CD4-positive, CD25-positive, alpha-beta regulatory T cell (primary cell): ENCODE measurements at regions not wholly inside any gene's neighbourhood (a gene's known extent, or its start where the extent isn't known, plus 50 kb on each side); places are given as distances from the start of the nearest gene placed in this dataset.

ENCODE experiments used
- ATAC-seq, 2 donors: fragments of 150-1000 bp; cut with Tn5 transposase; one replicate each; pipeline ENCODE4 v1.10.0; 2021; ENCODE audit warnings: low read depth in 2 of 2, moderate number of reproducible peaks in 2 of 2, moderate library complexity in 1 of 2
- DNase-seq, 3 donors: peaks; one replicate each; pipeline versions ENCODE4 v3.0.0 to v3.0.0-alpha.2; 2012 to 2022; ENCODE audit warnings: mixed read lengths in 1 of 3
- H3K27ac ChIP-seq: one replicate; pipeline ENCODE4 v1.7.0; 2013; ENCODE audit warnings: mild to moderate bottlenecking, low read length; ENCODE audit not compliant: insufficient read depth, poor library complexity, severe bottlenecking
- H3K27me3 ChIP-seq: one replicate; pipeline ENCODE4 v1.7.0; 2013; ENCODE audit warnings: low read length; ENCODE audit not compliant: control insufficient read depth, insufficient read depth
- H3K36me3 ChIP-seq: one replicate; pipeline ENCODE4 v1.7.0; 2013; ENCODE audit warnings: mild to moderate bottlenecking, low read length, moderate library complexity; ENCODE audit not compliant: control insufficient read depth, insufficient read depth
- H3K4me1 ChIP-seq: 2 replicates; pipeline ENCODE4 v1.7.0; 2013; ENCODE audit warnings: mild to moderate bottlenecking, low read length; ENCODE audit not compliant: insufficient read depth, control insufficient read depth, poor library complexity, severe bottlenecking
- H3K4me3 ChIP-seq: one replicate; pipeline ENCODE4 v1.7.0; 2013; ENCODE audit warnings: low read depth, mild to moderate bottlenecking, low read length, moderate library complexity
- H3K9me3 ChIP-seq, 2 experiments: 1 replicate in 1 of 2; 2 replicates in 1 of 2; pipeline ENCODE4 v1.7.0; 2013; ENCODE audit warnings: low read length in 2 of 2, mild to moderate bottlenecking in 1 of 2, moderate library complexity in 1 of 2; ENCODE audit not compliant: control insufficient read depth in 2 of 2
- H3K27ac Mint-ChIP-seq, 3 donors: one replicate each; pipeline ENCODE4 v1.8.0; 2020 to 2022; ENCODE audit warnings: mild to moderate bottlenecking in 3 of 3, mixed read lengths in 3 of 3, moderate library complexity in 2 of 3
- H3K27me3 Mint-ChIP-seq: one replicate; pipeline ENCODE4 v1.8.0; 2022; ENCODE audit warnings: mild to moderate bottlenecking, mixed read lengths
- H3K36me3 Mint-ChIP-seq: one replicate; pipeline ENCODE4 v1.8.0; 2020; ENCODE audit warnings: mixed read lengths
- H3K4me1 Mint-ChIP-seq, 4 donors: one replicate each; pipeline ENCODE4 v1.8.0; 2020 to 2022; ENCODE audit warnings: mixed read lengths in 4 of 4, mild to moderate bottlenecking in 1 of 4
- H3K4me3 Mint-ChIP-seq, 4 donors: one replicate each; pipeline ENCODE4 v1.8.0; 2020 to 2022; ENCODE audit warnings: mild to moderate bottlenecking in 4 of 4, mixed read lengths in 4 of 4, moderate library complexity in 3 of 4
- H3K9me3 Mint-ChIP-seq, 7 donors: one replicate each; pipeline ENCODE4 v1.8.0; 2020 to 2022; ENCODE audit warnings: mixed read lengths in 7 of 7, mild to moderate bottlenecking in 3 of 7, moderate library complexity in 2 of 7

DNA sequence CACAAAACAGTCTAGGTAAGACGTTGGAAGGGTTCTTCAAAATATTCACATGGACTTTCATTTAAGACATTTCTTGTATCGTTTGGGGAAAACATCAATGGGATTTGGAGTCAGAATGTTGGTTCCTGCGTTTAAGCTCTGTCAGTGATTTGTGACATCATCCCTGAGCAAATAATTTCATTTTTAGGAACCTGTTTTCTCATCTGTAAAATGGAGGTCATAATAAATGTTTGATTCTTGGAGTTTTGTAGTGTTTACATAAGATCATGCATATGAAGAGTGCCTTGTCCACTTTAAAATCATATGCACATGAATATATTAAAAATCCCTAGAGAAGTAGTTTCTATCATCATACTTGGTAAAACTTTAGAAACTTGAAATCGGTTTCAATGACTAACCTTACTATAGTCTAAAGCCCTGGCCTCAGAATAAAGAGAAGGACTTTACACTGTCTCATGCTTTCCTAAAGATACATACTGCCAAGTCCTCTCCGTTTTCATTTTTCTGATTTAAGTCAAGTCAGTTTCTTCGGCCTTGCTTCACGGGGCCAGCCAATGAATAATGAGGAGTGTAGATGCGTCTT is 178.4 kb downstream of the ADSS2 start:
- H3K36me3 ChIP-seq = no peaks in the 10 kb centered on the region
- no peaks in the 10 kb centered on the region for H3K36me3 Mint-ChIP-seq
- ATAC-seq = no peak

DNA sequence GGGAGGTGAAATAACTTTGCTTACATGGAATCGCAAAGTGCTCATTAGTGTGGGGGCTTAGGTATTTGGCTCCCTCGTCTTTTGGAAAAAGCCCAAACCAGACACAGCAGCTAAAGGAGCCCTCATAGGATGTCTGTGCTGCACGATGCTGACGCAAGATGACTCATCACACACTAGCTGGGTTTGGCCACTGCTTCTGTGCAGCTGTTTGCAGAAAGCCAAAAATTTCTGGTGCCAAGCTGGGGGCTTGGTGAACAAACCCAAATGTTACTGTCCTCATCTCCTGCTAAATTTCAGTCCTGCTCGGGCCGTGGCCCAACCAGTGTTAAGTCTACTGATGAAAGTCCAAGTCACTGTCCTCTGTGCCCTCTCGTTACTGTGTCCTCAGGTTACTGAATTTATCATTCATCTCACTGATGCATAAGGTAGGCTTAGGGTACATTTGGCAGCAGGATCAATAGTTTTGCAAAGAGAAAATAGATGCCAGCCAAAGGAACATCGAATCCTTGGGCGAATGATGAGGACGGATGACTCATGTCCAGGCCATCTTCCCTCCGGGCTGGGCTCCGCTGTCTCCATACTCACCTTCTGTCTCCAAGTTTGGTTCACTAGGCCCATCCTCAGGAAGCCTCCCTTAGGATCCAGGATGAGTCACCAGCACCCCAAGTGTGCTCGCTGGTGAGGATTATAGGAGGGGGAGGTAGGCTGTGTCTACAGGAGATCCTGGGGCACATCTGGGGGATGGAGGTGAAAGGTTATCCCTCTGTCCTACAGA is 177.7 kb downstream of the ADSS2 start:
- H3K27me3 Mint-ChIP-seq = peaks cover 4% of the 10 kb centered on the region
- no peaks in the 10 kb centered on the region for H3K4me1 ChIP-seq
- no peak overlapping the region for H3K4me3 ChIP-seq
- H3K4me3 Mint-ChIP-seq = no peak overlapping the region
- no peaks in the 10 kb centered on the region for H3K27me3 ChIP-seq
- H3K9me3 ChIP-seq = no peaks in the 10 kb centered on the region
- H3K36me3 Mint-ChIP-seq = no peaks in the 10 kb centered on the region
- ATAC-seq (no peak), DNase-seq (peak in 1 of 3 donors; percentile 8)
- H3K27ac Mint-ChIP-seq = no peak overlapping the region
- H3K4me1 Mint-ChIP-seq = peaks cover 0 to 5% (median 3%) of the 10 kb centered on the region in 4 donors
- peaks cover 0 to 8% (median 4%) of the 10 kb centered on the region in 7 donors for H3K9me3 Mint-ChIP-seq
- no peak overlapping the region for H3K27ac ChIP-seq
- no peaks in the 10 kb centered on the region for H3K36me3 ChIP-seq

More for the DNA sequence above, 178.4 kb downstream of the ADSS2 start:
- DNase-seq = no peak
- peaks cover 0 to 8% (median 4%) of the 10 kb centered on the region in 7 donors for H3K9me3 Mint-ChIP-seq
- H3K27me3 ChIP-seq = no peaks in the 10 kb centered on the region
- no peaks in the 10 kb centered on the region for H3K4me1 ChIP-seq
- no peak overlapping the region for H3K4me3 Mint-ChIP-seq
- peaks cover 0 to 5% (median 3%) of the 10 kb centered on the region in 4 donors for H3K4me1 Mint-ChIP-seq
- H3K9me3 ChIP-seq = no peaks in the 10 kb centered on the region
- H3K27me3 Mint-ChIP-seq = peaks cover 4% of the 10 kb centered on the region
- H3K27ac Mint-ChIP-seq = no peak overlapping the region
- no peak overlapping the region for H3K4me3 ChIP-seq
- H3K27ac ChIP-seq = no peak overlapping the region

DNA sequence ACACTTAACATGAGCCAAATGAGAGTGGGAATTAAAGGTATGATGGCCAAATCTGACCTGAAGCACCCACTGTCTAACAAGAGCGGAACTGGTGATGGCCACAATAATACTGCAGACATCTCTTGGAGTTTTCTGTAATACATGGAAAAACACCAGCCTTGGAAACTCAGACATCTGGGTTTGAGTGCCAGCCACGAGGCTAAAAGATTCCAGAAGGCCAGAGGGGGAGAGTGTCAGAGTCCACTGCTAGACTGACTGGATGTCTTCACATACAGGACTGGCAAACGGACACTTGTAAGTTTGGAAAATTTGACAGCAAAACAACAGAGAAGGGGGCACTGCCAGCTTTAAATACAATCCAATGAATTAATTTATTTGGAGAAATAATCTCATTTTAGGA is 175.1 kb downstream of the ADSS2 start:
- H3K9me3 ChIP-seq = no peaks in the 10 kb centered on the region
- H3K27ac Mint-ChIP-seq = peak overlapping the region in 1 of 3 donors; percentile 38
- no peaks in the 10 kb centered on the region for H3K9me3 Mint-ChIP-seq
- H3K36me3 ChIP-seq = no peaks in the 10 kb centered on the region
- H3K4me3 Mint-ChIP-seq = no peak overlapping the region
- H3K36me3 Mint-ChIP-seq = no peaks in the 10 kb centered on the region
- no peaks in the 10 kb centered on the region for H3K27me3 ChIP-seq
- no peaks in the 10 kb centered on the region for H3K27me3 Mint-ChIP-seq
- H3K4me1 ChIP-seq = no peaks in the 10 kb centered on the region
- ATAC-seq (no peak), DNase-seq (no peak)
- peaks cover 0 to 5% (median 3%) of the 10 kb centered on the region in 4 donors for H3K4me1 Mint-ChIP-seq
- H3K27ac ChIP-seq = no peak overlapping the region
- no peak overlapping the region for H3K4me3 ChIP-seq

DNA sequence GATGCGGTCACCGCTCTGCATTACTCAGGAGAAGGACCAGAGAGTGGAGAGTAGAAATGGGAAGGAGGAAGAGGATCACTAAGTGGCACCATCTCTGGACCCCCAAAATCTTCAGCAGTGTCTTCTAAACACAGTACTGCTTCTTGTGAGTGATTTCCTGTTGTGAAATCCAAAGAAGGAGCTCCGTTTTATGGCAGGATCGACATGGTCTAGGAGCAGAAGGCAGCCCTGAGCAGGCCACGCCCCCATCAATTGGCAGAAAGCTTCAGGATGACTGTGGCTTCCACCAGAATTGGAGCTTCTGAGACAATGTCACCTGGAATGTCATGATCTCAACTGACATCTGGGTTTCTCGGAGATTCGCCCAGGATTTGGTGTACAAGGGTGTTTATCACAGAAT is 171.5 kb downstream of the ADSS2 start:
- no peaks in the 10 kb centered on the region for H3K27me3 ChIP-seq
- no peak overlapping the region for H3K27ac Mint-ChIP-seq
- no peaks in the 10 kb centered on the region for H3K4me1 Mint-ChIP-seq
- H3K27ac ChIP-seq = no peak overlapping the region
- H3K9me3 Mint-ChIP-seq = no peaks in the 10 kb centered on the region
- no peak for DNase-seq
- H3K36me3 ChIP-seq = no peaks in the 10 kb centered on the region
- no peak overlapping the region for H3K4me3 Mint-ChIP-seq
- ATAC-seq = no peak
- H3K27me3 Mint-ChIP-seq = peaks cover 7% of the 10 kb centered on the region
- H3K4me3 ChIP-seq = no peak overlapping the region
- H3K9me3 ChIP-seq = no peaks in the 10 kb centered on the region
- no peaks in the 10 kb centered on the region for H3K4me1 ChIP-seq
- no peaks in the 10 kb centered on the region for H3K36me3 Mint-ChIP-seq

DNA sequence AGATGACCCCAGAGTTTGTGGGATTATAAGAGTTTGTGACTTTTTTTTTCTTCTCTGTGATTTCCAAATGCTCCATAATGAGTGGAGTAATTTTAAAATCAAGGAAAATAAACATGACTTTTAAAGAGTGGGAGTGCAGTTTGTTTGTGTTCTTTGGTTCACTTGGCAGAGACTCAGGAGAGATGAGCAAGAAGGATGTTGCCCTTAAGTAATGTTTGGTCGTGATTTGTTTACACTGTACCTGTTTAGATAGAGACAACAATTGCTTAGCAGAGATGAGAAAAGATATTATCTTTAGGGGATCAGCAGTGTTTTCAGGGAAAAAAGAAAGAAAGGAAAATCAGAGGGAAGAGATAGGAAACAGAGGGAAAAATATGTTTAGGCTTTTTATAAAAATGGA is 170.8 kb downstream of the ADSS2 start:
- no peaks in the 10 kb centered on the region for H3K4me1 Mint-ChIP-seq
- no peak for ATAC-seq
- no peaks in the 10 kb centered on the region for H3K9me3 ChIP-seq
- no peak for DNase-seq
- no peaks in the 10 kb centered on the region for H3K36me3 ChIP-seq
- no peaks in the 10 kb centered on the region for H3K4me1 ChIP-seq
- H3K4me3 Mint-ChIP-seq = no peak overlapping the region
- H3K9me3 Mint-ChIP-seq = no peaks in the 10 kb centered on the region
- H3K27me3 Mint-ChIP-seq = peaks cover 7% of the 10 kb centered on the region
- no peak overlapping the region for H3K27ac ChIP-seq
- no peaks in the 10 kb centered on the region for H3K36me3 Mint-ChIP-seq
- no peak overlapping the region for H3K4me3 ChIP-seq
- no peaks in the 10 kb centered on the region for H3K27me3 ChIP-seq
- H3K27ac Mint-ChIP-seq = no peak overlapping the region

DNA sequence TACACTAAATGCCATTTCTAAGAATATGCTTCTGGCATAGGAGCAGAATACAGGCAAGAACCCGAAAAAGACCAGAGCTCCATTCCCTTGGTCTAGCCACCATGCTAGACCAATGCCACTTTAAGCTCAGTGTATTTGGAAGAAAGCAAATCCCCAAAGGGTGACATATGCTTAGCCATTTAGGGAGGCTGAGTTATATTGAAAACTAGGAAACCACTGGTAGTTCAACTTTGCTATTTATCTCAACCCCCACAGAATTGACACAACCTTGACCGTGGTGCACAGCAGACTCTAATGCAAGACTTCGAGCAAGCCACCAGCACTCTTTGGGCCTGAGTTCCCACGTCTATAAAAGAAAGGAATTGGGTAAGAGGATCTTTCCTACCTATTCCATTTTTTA is 167.9 kb downstream of the ADSS2 start:
- Mint-ChIP-seq H3K36me3 (no peaks in the 10 kb centered on the region), H3K9me3 (peaks cover 0 to 4% (median 3%) of the 10 kb centered on the region in 7 donors), H3K27me3 (peaks cover 11% of the 10 kb centered on the region), H3K4me1 (no peaks in the 10 kb centered on the region), H3K4me3 (no peak overlapping the region), H3K27ac (no peak overlapping the region)
- DNase-seq = no peak
- H3K36me3 ChIP-seq = no peaks in the 10 kb centered on the region
- no peak overlapping the region for H3K27ac ChIP-seq
- H3K27me3 ChIP-seq = no peaks in the 10 kb centered on the region
- no peaks in the 10 kb centered on the region for H3K4me1 ChIP-seq
- no peak overlapping the region for H3K4me3 ChIP-seq
- peaks cover 3% of the 10 kb centered on the region in 2 experiments for H3K9me3 ChIP-seq
- no peak for ATAC-seq

DNA sequence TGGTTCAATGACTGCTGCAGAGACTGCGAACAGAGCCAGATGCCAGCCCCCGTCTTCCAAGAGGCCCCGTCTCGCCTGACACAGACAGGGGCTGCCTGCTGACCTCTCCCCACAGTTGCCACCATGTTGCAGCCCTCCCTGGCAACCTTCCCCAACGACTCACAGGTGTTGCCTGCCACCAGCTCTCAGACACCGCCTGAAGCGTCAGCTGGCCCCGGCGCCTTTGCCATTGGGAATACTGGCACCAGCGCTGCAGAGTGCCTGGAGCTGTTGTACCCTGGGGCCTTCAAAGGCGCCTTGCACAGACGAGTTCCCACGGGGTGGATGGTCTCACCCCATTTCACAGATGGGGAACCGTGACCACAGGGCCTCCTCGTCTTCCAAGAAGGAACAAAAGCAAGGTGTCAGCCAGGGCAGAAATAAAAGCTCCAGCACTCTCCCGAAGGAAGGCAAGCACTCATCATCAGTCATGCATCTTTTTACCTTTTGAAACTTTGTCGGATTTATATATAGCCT is 167.0 kb downstream of the ADSS2 start:
- no peak for ATAC-seq
- Mint-ChIP-seq H3K27ac (no peak overlapping the region), H3K4me1 (no peaks in the 10 kb centered on the region), H3K27me3 (peaks cover 15% of the 10 kb centered on the region), H3K36me3 (no peaks in the 10 kb centered on the region), H3K4me3 (no peak overlapping the region), H3K9me3 (peaks cover 0 to 6% (median 4%) of the 10 kb centered on the region in 7 donors)
- Histone ChIP-seq H3K27ac (no peak overlapping the region), H3K4me1 (no peaks in the 10 kb centered on the region), H3K27me3 (no peaks in the 10 kb centered on the region), H3K9me3 (peaks cover 4 to 5% of the 10 kb centered on the region in 2 experiments), H3K36me3 (no peaks in the 10 kb centered on the region), H3K4me3 (no peak overlapping the region)
- no peak for DNase-seq
